Hepatocyte (in vitro differentiated cells): ENCODE measurements at regions not wholly inside any gene's neighbourhood (a gene's known extent, or its start where the extent isn't known, plus 50 kb on each side); places are given as distances from the start of the nearest gene placed in this dataset.
A peak's percentile ranks its signal among the peaks of the same experiment; 100 is the strongest.

Experiments used
- EZH2 ChIP-seq: fragments of 200-600 bp; sonication (generic); IDR thresholded peaks from 2 replicates; pipeline ENCODE4 v1.6.1; 2016; ENCODE audit warnings: antibody characterized with exemption, mild to moderate bottlenecking, borderline replicate concordance
- EZH2phosphoT487 ChIP-seq: fragments of 200-600 bp; sonication (generic); IDR thresholded peaks from one replicate; pipeline ENCODE4 v1.6.1; 2018; ENCODE audit warnings: antibody characterized with exemption, mild to moderate bottlenecking, low read depth, moderate library complexity; ENCODE audit not compliant: unreplicated experiment, severe bottlenecking
- TF ChIP-seq, protein P1 (sequence below): fragments of 200-600 bp; sonication (generic); IDR thresholded peaks from 2 replicates; pipeline ENCODE4 v1.5.1; 2016; ENCODE audit warnings: antibody characterized with exemption, mild to moderate bottlenecking; ENCODE audit not compliant: poor library complexity

DNA sequence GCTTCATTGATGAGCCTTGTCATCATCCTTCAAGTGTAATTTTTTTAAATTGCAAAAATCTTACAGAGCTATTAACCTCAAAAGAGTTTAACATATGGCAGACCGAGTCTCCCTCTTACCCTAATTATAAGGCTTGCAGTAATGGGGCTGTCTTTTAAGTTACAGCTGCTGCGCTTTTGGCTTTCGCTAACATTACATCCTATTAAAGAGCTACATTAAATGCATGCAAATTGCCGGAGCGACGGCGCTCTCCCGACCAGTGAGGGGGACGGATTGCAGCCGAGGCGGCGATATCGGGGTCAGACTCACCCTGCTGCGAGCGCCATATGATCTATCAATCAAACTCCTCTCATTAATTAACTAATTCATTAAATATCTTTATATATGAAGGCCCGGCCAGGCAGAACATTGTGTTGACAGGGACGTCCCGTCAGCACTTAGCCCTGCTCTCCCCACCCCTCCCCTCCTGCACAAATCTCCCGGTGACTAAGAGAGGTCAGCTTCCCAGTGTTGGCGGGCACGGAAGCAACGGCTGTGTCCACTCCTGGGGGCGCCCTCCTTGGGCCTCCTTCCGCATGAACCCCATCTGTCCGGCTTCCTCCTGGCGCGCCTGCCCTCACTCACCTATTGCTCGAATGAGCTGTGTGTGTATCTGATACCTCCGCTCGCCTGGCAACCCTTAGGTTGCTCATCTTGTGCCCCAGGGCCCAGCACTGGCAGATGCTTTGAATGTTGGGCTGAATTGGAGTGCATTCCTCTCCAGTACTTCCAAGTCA, 156.0 kb upstream of the CADM1 start:
- TF ChIP-seq EZH2phosphoT487 (no peak), EZH2 (peak; percentile 48)
- TF ChIP-seq, protein P1, sequence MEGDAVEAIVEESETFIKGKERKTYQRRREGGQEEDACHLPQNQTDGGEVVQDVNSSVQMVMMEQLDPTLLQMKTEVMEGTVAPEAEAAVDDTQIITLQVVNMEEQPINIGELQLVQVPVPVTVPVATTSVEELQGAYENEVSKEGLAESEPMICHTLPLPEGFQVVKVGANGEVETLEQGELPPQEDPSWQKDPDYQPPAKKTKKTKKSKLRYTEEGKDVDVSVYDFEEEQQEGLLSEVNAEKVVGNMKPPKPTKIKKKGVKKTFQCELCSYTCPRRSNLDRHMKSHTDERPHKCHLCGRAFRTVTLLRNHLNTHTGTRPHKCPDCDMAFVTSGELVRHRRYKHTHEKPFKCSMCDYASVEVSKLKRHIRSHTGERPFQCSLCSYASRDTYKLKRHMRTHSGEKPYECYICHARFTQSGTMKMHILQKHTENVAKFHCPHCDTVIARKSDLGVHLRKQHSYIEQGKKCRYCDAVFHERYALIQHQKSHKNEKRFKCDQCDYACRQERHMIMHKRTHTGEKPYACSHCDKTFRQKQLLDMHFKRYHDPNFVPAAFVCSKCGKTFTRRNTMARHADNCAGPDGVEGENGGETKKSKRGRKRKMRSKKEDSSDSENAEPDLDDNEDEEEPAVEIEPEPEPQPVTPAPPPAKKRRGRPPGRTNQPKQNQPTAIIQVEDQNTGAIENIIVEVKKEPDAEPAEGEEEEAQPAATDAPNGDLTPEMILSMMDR, result no peak
